Neural crest cell (in vitro differentiated cells): ENCODE measurements at regions not wholly inside any gene's neighbourhood (a gene's known extent, or its start where the extent isn't known, plus 50 kb on each side); places are given as distances from the start of the nearest gene placed in this dataset.

Source experiments
- DNase-seq: peaks from one replicate; pipeline ENCODE4 v3.0.0; 2021; ENCODE audit warnings: low read depth, mixed read lengths, low spot score
- H3K27ac Mint-ChIP-seq: one replicate; pipeline ENCODE4 v1.8.0; 2021; ENCODE audit warnings: mild to moderate bottlenecking, mixed read lengths; ENCODE audit not compliant: unreplicated experiment
- H3K27me3 Mint-ChIP-seq: 2 replicates; pipeline ENCODE4 v1.8.0; 2021; ENCODE audit warnings: low read depth, mild to moderate bottlenecking, mixed read lengths
- H3K36me3 Mint-ChIP-seq: 2 replicates; pipeline ENCODE4 v1.8.0; 2021; ENCODE audit warnings: low read depth, mild to moderate bottlenecking, mixed read lengths
- H3K4me1 Mint-ChIP-seq: 2 replicates; pipeline ENCODE4 v1.8.0; 2021; ENCODE audit warnings: mixed read lengths
- H3K4me3 Mint-ChIP-seq: one replicate; pipeline ENCODE4 v1.8.0; 2021; ENCODE audit warnings: mild to moderate bottlenecking, mixed read lengths
- H3K9me3 Mint-ChIP-seq: 2 replicates; pipeline ENCODE4 v1.8.0; 2021; ENCODE audit warnings: mixed read lengths
- TF ChIP-seq, protein P1 (sequence below): fragments of 200-600 bp; sonication (generic); conservative IDR thresholded peaks from 2 replicates; pipeline ENCODE4 v1.5.0; 2021; ENCODE audit warnings: antibody characterized with exemption, mild to moderate bottlenecking

DNA sequence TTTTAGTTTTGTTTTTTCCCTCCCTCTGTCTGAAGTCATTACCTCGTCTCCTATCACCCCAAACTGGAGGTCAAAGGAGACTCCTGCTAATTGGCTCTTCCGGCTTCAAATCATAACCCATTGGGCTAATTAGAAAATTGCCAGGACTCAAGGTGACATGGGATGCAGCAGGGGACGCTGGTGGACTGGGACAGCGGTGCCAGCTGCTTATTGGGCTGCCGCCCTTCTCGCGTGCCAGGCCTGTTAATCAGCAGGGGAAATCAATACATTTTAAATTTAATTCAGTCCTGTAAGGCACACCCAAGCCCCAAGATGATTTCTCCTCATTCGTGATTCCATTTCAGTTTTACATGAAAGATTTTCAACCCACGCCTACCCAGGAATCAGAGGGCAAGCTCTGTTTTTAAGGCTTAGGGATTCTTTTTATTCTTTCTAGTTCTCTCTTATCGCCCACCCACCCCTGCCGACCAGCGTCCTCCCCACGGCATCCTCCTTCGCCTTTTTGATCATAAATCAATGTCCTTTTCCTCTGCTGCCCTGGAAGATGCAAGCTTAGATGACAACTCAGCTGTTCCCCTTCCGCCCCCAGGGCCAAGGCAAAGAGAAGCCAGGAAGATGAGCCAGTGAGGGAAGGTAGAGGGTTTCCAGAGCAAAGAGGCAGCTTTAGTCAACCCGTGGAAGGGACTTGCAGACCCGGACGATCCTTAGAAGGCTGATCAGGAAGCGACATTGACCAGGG is 329.6 kb downstream of the UACA start:
- Mint-ChIP-seq H3K4me1 (peaks cover 42% of the 10 kb centered on the region), H3K9me3 (no peaks in the 10 kb centered on the region), H3K36me3 (no peaks in the 10 kb centered on the region), H3K4me3 (peak overlapping the region; percentile 48), H3K27me3 (no peaks in the 10 kb centered on the region), H3K27ac (peak overlapping the region; percentile 88)
- TF ChIP-seq, protein P1, sequence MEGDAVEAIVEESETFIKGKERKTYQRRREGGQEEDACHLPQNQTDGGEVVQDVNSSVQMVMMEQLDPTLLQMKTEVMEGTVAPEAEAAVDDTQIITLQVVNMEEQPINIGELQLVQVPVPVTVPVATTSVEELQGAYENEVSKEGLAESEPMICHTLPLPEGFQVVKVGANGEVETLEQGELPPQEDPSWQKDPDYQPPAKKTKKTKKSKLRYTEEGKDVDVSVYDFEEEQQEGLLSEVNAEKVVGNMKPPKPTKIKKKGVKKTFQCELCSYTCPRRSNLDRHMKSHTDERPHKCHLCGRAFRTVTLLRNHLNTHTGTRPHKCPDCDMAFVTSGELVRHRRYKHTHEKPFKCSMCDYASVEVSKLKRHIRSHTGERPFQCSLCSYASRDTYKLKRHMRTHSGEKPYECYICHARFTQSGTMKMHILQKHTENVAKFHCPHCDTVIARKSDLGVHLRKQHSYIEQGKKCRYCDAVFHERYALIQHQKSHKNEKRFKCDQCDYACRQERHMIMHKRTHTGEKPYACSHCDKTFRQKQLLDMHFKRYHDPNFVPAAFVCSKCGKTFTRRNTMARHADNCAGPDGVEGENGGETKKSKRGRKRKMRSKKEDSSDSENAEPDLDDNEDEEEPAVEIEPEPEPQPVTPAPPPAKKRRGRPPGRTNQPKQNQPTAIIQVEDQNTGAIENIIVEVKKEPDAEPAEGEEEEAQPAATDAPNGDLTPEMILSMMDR = no peak
- no peak for DNase-seq

GRCh38 chr15:70432924-70433495 is 330.3 kb downstream of the UACA start:
- no peaks in the 10 kb centered on the region for H3K36me3 Mint-ChIP-seq
- TF ChIP-seq, protein P1 = no peak
- no peaks in the 10 kb centered on the region for H3K27me3 Mint-ChIP-seq
- peaks cover 41% of the 10 kb centered on the region for H3K4me1 Mint-ChIP-seq
- peaks cover 3% of the 10 kb centered on the region for H3K9me3 Mint-ChIP-seq
- peak overlapping the region; percentile 0 for H3K4me3 Mint-ChIP-seq
- no peak overlapping the region for H3K27ac Mint-ChIP-seq
- DNase-seq = peak; percentile 20

- H3K27me3 Mint-ChIP-seq = no peaks in the 10 kb centered on the region
- H3K4me1 Mint-ChIP-seq = peaks cover 44% of the 10 kb centered on the region
- TF ChIP-seq, protein P1 = no peak
- no peaks in the 10 kb centered on the region for H3K36me3 Mint-ChIP-seq
- no peak overlapping the region for H3K4me3 Mint-ChIP-seq
- DNase-seq = no peak
- H3K9me3 Mint-ChIP-seq = peaks cover 3% of the 10 kb centered on the region
- H3K27ac Mint-ChIP-seq = no peak overlapping the region
Observed at GRCh38 chr15:70431854-70432253, 331.5 kb downstream of the UACA start.

GRCh38 chr15:70430069-70430468 is 332.4 kb upstream of the TLE3 start:
- Mint-ChIP-seq H3K27me3 (no peaks in the 10 kb centered on the region), H3K4me1 (peaks cover 34% of the 10 kb centered on the region), H3K4me3 (no peak overlapping the region), H3K27ac (no peak overlapping the region), H3K9me3 (peaks cover 3% of the 10 kb centered on the region), H3K36me3 (no peaks in the 10 kb centered on the region)
- no peak for DNase-seq
- TF ChIP-seq, protein P1 = no peak

DNA sequence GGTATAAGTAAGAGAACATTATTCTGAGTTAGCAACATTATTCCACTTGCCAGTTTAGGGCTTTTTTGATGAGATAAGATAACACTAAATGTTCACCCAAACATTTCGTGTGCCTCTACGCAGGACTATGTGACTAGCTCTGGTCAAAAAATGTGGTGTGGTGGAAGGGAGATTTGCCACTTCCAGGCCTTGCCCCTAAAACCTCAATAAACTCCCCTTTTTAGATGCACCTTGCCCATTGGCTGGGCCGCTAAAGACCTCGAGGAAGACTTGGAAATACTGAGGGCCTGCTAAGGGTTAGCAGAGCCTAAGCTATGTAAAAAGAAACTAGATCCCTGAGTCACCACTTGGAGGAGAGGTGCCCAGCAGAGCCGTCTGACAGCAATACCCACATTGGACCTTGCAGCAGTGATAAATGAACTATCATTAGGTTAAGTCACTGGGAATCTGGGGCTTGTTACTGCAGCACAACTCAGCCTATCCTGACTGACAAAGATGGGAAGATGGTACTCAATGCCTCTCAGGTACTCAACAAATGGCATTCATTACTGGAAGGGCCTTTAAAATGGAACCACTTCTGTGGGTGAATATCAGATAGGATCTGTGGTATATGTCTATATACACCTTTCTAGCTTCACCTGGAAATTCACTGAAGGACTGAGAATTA is 331.5 kb upstream of the TLE3 start:
- no peaks in the 10 kb centered on the region for H3K36me3 Mint-ChIP-seq
- TF ChIP-seq, protein P1 = no peak
- H3K4me3 Mint-ChIP-seq = no peak overlapping the region
- peaks cover 25% of the 10 kb centered on the region for H3K4me1 Mint-ChIP-seq
- H3K9me3 Mint-ChIP-seq = peaks cover 3% of the 10 kb centered on the region
- no peak for DNase-seq
- no peaks in the 10 kb centered on the region for H3K27me3 Mint-ChIP-seq
- H3K27ac Mint-ChIP-seq = no peak overlapping the region
